T-helper 2 cell treated with Interferon-gamma antibody and Interleukin-4, amounts not matched to agents 100 ng/mL and 5 ng/mL, for 36 hours (primary cell): ENCODE measurements at regions not wholly inside any gene's neighbourhood (a gene's known extent, or its start where the extent isn't known, plus 50 kb on each side); places are given as distances from the start of the nearest gene placed in this dataset.

Experiments
- intact Hi-C: fragments of 100-400 bp; cut with micrococcal nuclease; formaldehyde crosslinking; loops from one replicate; pipeline ENCODE4 v1.15.1; 2023

GRCh38 chr12:66848967-66849366, 170.1 kb upstream of the GRIP1 start:
- intact Hi-C loops = no loop called here

- intact Hi-C loops = no loop called here
Observed at GRCh38 chr12:66851134-66851533, 172.3 kb upstream of the GRIP1 start.

GRCh38 chr12:66852091-66852490, 173.2 kb upstream of the GRIP1 start:
- intact Hi-C loops = no loop called here

GRCh38 chr12:66852765-66853164, 173.9 kb upstream of the GRIP1 start:
- intact Hi-C loops = no loop called here

GRCh38 chr12:66859751-66860440, 181.0 kb upstream of the GRIP1 start:
- intact Hi-C loops = loop anchor here (2.0 to 5.0 kb wide), 2 partner anchors 153 to 171 kb away; no protein-coding TSS in a partner anchor

GRCh38 chr12:66860752-66861750, 182.2 kb upstream of the GRIP1 start:
- intact Hi-C loops = loop anchor here (2.0 to 5.0 kb wide), 2 partner anchors 154 to 172 kb away; no protein-coding TSS in a partner anchor

- intact Hi-C loops = loop anchor here (5.0 kb wide), 1 partner anchor 155 kb away; no protein-coding TSS in a partner anchor
Observed at GRCh38 chr12:66862356-66862985, 183.6 kb upstream of the GRIP1 start.

- intact Hi-C loops = loop anchor here (5.0 kb wide), 1 partner anchor 156 kb away; no protein-coding TSS in a partner anchor
Observed at GRCh38 chr12:66863276-66863675, 184.4 kb upstream of the GRIP1 start.

GRCh38 chr12:66877925-66878324, 199.0 kb upstream of the GRIP1 start:
- intact Hi-C loops = no loop called here

- intact Hi-C loops = no loop called here
Observed at GRCh38 chr12:66879409-66879808, 200.5 kb upstream of the GRIP1 start.

- intact Hi-C loops = no loop called here
Observed at GRCh38 chr12:66881386-66881785, 202.5 kb upstream of the GRIP1 start.

- intact Hi-C loops = no loop called here
Observed at GRCh38 chr12:66884091-66884490, 205.2 kb upstream of the GRIP1 start.

GRCh38 chr12:66885115-66885875, 206.4 kb upstream of the GRIP1 start:
- intact Hi-C loops = no loop called here

- intact Hi-C loops = no loop called here
Observed at GRCh38 chr12:66896797-66897196, 217.9 kb upstream of the GRIP1 start.

GRCh38 chr12:66898700-66899469, 220.0 kb upstream of the GRIP1 start:
- intact Hi-C loops = no loop called here

GRCh38 chr12:66899588-66899987, 220.7 kb upstream of the GRIP1 start:
- intact Hi-C loops = no loop called here

GRCh38 chr12:66900616-66901015, 221.7 kb upstream of the GRIP1 start:
- intact Hi-C loops = no loop called here

GRCh38 chr12:66901138-66901932, 222.5 kb upstream of the GRIP1 start:
- intact Hi-C loops = no loop called here

- intact Hi-C loops = no loop called here
Observed at GRCh38 chr12:66902020-66902419, 223.1 kb upstream of the GRIP1 start.
